GM23338 (cell line): ENCODE measurements at regions not wholly inside any gene's neighbourhood (a gene's known extent, or its start where the extent isn't known, plus 50 kb on each side); places are given as distances from the start of the nearest gene placed in this dataset.

Experiments
- ATAC-seq: fragments of 200-7000 bp; cut with Tn5 transposase; 3 replicates; pipeline ENCODE4 v1.9.1; 2020
- DNase-seq: peaks from one replicate; pipeline ENCODE4 v3.0.0-alpha.2; 2015; ENCODE audit warnings: low spot score
- H2AFZ ChIP-seq: fragments of 200-600 bp; sonication (generic); 2 replicates; pipeline ENCODE4 v1.8.0; 2016; ENCODE audit warnings: antibody characterized with exemption, mild to moderate bottlenecking, moderate library complexity
- H3F3A ChIP-seq: fragments of 200-600 bp; sonication (generic); replicated peaks from 2 replicates; pipeline ENCODE4 v1.8.0; 2017; ENCODE audit warnings: antibody characterized with exemption, mixed run types, low read depth
- H3K27ac ChIP-seq: fragments of 200-600 bp; sonication (generic); 2 replicates; pipeline ENCODE4 v1.6.1; 2016; ENCODE audit warnings: low read depth
- H3K27me3 ChIP-seq: fragments of 200-600 bp; sonication (generic); 2 replicates; pipeline ENCODE4 v1.8.0; 2016; ENCODE audit warnings: mild to moderate bottlenecking, mixed run types, moderate library complexity; ENCODE audit not compliant: insufficient read depth
- H3K36me3 ChIP-seq: fragments of 200-600 bp; sonication (generic); 2 replicates; pipeline ENCODE4 v1.8.0; 2016; ENCODE audit warnings: mild to moderate bottlenecking; ENCODE audit not compliant: insufficient read depth
- H3K4me1 ChIP-seq: fragments of 200-600 bp; sonication (generic); 2 replicates; pipeline ENCODE4 v1.8.0; 2016; ENCODE audit warnings: mild to moderate bottlenecking, moderate library complexity; ENCODE audit not compliant: insufficient read depth
- H3K4me2 ChIP-seq: fragments of 200-600 bp; sonication (generic); 2 replicates; pipeline ENCODE4 v1.7.1; 2017; ENCODE audit warnings: mixed run types
- H3K4me3 ChIP-seq: fragments of 200-600 bp; sonication (generic); 2 replicates; pipeline ENCODE4 v1.6.1; 2016; ENCODE audit warnings: mixed run types
- H3K79me2 ChIP-seq: fragments of 200-600 bp; sonication (generic); replicated peaks from 2 replicates; pipeline ENCODE4 v1.8.0; 2017; ENCODE audit warnings: mild to moderate bottlenecking; ENCODE audit not compliant: insufficient read depth
- H3K9me2 ChIP-seq: fragments of 200-600 bp; sonication (generic); 2 replicates; pipeline ENCODE4 v1.8.0; 2017; ENCODE audit not compliant: insufficient read depth
- H4K20me1 ChIP-seq: fragments of 200-600 bp; sonication (generic); replicated peaks from 2 replicates; pipeline ENCODE4 v1.8.0; 2017; ENCODE audit warnings: mild to moderate bottlenecking; ENCODE audit not compliant: insufficient read depth
- H3K27ac Mint-ChIP-seq: 2 replicates; pipeline ENCODE4 v1.8.0; 2020; ENCODE audit warnings: inconsistent platforms, mild to moderate bottlenecking, moderate library complexity, mixed read lengths
- H3K27me3 Mint-ChIP-seq: 3 replicates; pipeline ENCODE4 v1.8.0; 2022; ENCODE audit warnings: low read depth, mild to moderate bottlenecking, moderate library complexity, mixed read lengths, inconsistent platforms; ENCODE audit not compliant: insufficient read depth, poor library complexity
- H3K36me3 Mint-ChIP-seq: 3 replicates; pipeline ENCODE4 v1.8.0; 2021; ENCODE audit warnings: low read depth, mild to moderate bottlenecking, inconsistent platforms, moderate library complexity, mixed read lengths
- H3K4me1 Mint-ChIP-seq: 3 replicates; pipeline ENCODE4 v1.8.0; 2020; ENCODE audit warnings: mild to moderate bottlenecking, inconsistent platforms, mixed read lengths
- H3K4me3 Mint-ChIP-seq: 3 replicates; pipeline ENCODE4 v1.8.0; 2021; ENCODE audit warnings: moderate library complexity, mild to moderate bottlenecking, inconsistent platforms, mixed read lengths
- H3K9me3 Mint-ChIP-seq: 3 replicates; pipeline ENCODE4 v1.8.0; 2020; ENCODE audit warnings: moderate library complexity, mild to moderate bottlenecking, inconsistent platforms, mixed read lengths
- CREB1 ChIP-seq: fragments of 250-450 bp; sonication (Bioruptor Pico); IDR thresholded peaks from 2 replicates; pipeline ENCODE4 v1.5.0; 2020; ENCODE audit warnings: low read depth, mild to moderate bottlenecking, moderate library complexity
- EZH2 ChIP-seq: fragments of 200-600 bp; sonication (generic); IDR thresholded peaks from one replicate; pipeline ENCODE4 v1.8.0; 2017; ENCODE audit warnings: antibody characterized with exemption, mild to moderate bottlenecking, low read depth; ENCODE audit not compliant: unreplicated experiment
- EZH2phosphoT487 ChIP-seq: fragments of 200-600 bp; sonication (generic); IDR thresholded peaks from one replicate; pipeline ENCODE4 v1.8.1; 2018; ENCODE audit warnings: antibody characterized with exemption; ENCODE audit not compliant: unreplicated experiment
- JUNB ChIP-seq: IDR thresholded peaks from one replicate; pipeline ENCODE4 v1.6.1; 2016; ENCODE audit warnings: antibody characterized with exemption; ENCODE audit not compliant: unreplicated experiment
- NANOG ChIP-seq: IDR thresholded peaks from 2 replicates; pipeline ENCODE4 v1.6.1; 2016; ENCODE audit warnings: antibody characterized with exemption, borderline replicate concordance
- POLR2AphosphoS5 ChIP-seq: IDR thresholded peaks from 2 replicates; pipeline ENCODE4 v1.6.1; 2016; ENCODE audit warnings: antibody characterized with exemption, low read depth
- STAT1 ChIP-seq: IDR thresholded peaks from one replicate; pipeline ENCODE4 v1.6.1; 2016; ENCODE audit warnings: antibody characterized with exemption; ENCODE audit not compliant: unreplicated experiment
- ZNF114 ChIP-seq: fragments of 250-450 bp; sonication (Bioruptor Pico); IDR thresholded peaks from 2 replicates; pipeline ENCODE4 v1.5.0; 2020; ENCODE audit warnings: mild to moderate bottlenecking, moderate library complexity
- ZNF331 ChIP-seq: fragments of 250-450 bp; sonication (Bioruptor Pico); IDR thresholded peaks from 2 replicates; pipeline ENCODE4 v1.5.0; 2020; ENCODE audit warnings: low read depth, mild to moderate bottlenecking, moderate library complexity
- TF ChIP-seq, protein P1 (sequence below): IDR thresholded peaks from one replicate; pipeline ENCODE4 v1.6.1; 2018; ENCODE audit warnings: antibody characterized with exemption; ENCODE audit not compliant: unreplicated experiment
- TF ChIP-seq, protein P2 (sequence below), 2 experiments: fragments of 200-600 bp in 1 of 2; sonication (generic) in 1 of 2; conservative IDR thresholded peaks; 2 replicates each; pipeline versions ENCODE4 v1.5.1 to v1.6.1; 2016 to 2017; ENCODE audit warnings: antibody characterized with exemption in 2 of 2, low read depth in 2 of 2, mild to moderate bottlenecking in 2 of 2, moderate library complexity in 1 of 2
- TF ChIP-seq, protein P3 (sequence below): IDR thresholded peaks from 2 replicates; pipeline ENCODE4 v1.6.1; 2016; ENCODE audit warnings: antibody characterized with exemption
- TF ChIP-seq, protein P4 (sequence below): fragments of 250-450 bp; sonication (Bioruptor Pico); IDR thresholded peaks from 2 replicates; pipeline ENCODE4 v1.5.0; 2020; ENCODE audit warnings: mild to moderate bottlenecking, moderate library complexity

DNA sequence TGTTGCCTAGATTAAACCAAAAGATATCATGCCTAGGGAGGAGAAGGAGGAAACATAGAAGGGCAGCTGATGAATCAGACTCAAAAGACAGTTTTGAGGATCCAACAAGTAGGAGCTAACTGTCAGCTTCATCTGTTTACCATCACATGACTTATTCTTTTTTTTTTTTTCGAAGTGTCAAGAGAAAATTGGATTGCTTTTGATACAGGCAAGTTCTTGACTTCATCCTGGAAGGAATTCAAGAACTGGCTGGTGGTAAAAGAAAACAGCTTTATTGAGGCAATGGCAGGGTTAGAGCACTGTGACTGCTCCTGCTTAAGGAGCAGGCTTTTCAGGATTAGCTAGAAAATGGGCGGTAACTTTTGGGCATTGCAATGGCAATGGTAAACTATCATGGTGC is 227.5 kb upstream of the KCNMB2 start:
- no peak for ATAC-seq
- H3K4me3 Mint-ChIP-seq = no peak overlapping the region
- no peaks in the 10 kb centered on the region for H3K36me3 Mint-ChIP-seq

More for the DNA sequence above, 227.5 kb upstream of the KCNMB2 start:
- Histone ChIP-seq H3F3A (no peaks in the 10 kb centered on the region), H3K4me2 (no peak overlapping the region), H3K27me3 (no peaks in the 10 kb centered on the region), H3K79me2 (no peaks in the 10 kb centered on the region), H3K4me3 (no peak overlapping the region), H3K36me3 (no peaks in the 10 kb centered on the region), H3K4me1 (no peaks in the 10 kb centered on the region), H3K27ac (no peak overlapping the region), H3K9me2 (no peaks in the 10 kb centered on the region), H2AFZ (no peak overlapping the region), H4K20me1 (no peaks in the 10 kb centered on the region)
- Mint-ChIP-seq H3K9me3 (no peaks in the 10 kb centered on the region), H3K4me1 (no peaks in the 10 kb centered on the region), H3K27ac (no peak overlapping the region), H3K27me3 (no peaks in the 10 kb centered on the region)
- DNase-seq = no peak
- TF ChIP-seq NANOG (no peak), EZH2phosphoT487 (no peak), CREB1 (CRISPR knock-in tag) (no peak), ZNF114 (no peak), ZNF331 (CRISPR knock-in tag) (no peak), JUNB (no peak), STAT1 (no peak), POLR2AphosphoS5 (no peak), EZH2 (no peak)
- TF ChIP-seq, protein P1, sequence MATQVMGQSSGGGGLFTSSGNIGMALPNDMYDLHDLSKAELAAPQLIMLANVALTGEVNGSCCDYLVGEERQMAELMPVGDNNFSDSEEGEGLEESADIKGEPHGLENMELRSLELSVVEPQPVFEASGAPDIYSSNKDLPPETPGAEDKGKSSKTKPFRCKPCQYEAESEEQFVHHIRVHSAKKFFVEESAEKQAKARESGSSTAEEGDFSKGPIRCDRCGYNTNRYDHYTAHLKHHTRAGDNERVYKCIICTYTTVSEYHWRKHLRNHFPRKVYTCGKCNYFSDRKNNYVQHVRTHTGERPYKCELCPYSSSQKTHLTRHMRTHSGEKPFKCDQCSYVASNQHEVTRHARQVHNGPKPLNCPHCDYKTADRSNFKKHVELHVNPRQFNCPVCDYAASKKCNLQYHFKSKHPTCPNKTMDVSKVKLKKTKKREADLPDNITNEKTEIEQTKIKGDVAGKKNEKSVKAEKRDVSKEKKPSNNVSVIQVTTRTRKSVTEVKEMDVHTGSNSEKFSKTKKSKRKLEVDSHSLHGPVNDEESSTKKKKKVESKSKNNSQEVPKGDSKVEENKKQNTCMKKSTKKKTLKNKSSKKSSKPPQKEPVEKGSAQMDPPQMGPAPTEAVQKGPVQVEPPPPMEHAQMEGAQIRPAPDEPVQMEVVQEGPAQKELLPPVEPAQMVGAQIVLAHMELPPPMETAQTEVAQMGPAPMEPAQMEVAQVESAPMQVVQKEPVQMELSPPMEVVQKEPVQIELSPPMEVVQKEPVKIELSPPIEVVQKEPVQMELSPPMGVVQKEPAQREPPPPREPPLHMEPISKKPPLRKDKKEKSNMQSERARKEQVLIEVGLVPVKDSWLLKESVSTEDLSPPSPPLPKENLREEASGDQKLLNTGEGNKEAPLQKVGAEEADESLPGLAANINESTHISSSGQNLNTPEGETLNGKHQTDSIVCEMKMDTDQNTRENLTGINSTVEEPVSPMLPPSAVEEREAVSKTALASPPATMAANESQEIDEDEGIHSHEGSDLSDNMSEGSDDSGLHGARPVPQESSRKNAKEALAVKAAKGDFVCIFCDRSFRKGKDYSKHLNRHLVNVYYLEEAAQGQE = no peak
- TF ChIP-seq, protein P2, sequence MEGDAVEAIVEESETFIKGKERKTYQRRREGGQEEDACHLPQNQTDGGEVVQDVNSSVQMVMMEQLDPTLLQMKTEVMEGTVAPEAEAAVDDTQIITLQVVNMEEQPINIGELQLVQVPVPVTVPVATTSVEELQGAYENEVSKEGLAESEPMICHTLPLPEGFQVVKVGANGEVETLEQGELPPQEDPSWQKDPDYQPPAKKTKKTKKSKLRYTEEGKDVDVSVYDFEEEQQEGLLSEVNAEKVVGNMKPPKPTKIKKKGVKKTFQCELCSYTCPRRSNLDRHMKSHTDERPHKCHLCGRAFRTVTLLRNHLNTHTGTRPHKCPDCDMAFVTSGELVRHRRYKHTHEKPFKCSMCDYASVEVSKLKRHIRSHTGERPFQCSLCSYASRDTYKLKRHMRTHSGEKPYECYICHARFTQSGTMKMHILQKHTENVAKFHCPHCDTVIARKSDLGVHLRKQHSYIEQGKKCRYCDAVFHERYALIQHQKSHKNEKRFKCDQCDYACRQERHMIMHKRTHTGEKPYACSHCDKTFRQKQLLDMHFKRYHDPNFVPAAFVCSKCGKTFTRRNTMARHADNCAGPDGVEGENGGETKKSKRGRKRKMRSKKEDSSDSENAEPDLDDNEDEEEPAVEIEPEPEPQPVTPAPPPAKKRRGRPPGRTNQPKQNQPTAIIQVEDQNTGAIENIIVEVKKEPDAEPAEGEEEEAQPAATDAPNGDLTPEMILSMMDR (conservative IDR thresholded peaks at IDR 0.05; ENCODE audit: low read depth in 2 of 2) = no peak
- TF ChIP-seq, protein P3, sequence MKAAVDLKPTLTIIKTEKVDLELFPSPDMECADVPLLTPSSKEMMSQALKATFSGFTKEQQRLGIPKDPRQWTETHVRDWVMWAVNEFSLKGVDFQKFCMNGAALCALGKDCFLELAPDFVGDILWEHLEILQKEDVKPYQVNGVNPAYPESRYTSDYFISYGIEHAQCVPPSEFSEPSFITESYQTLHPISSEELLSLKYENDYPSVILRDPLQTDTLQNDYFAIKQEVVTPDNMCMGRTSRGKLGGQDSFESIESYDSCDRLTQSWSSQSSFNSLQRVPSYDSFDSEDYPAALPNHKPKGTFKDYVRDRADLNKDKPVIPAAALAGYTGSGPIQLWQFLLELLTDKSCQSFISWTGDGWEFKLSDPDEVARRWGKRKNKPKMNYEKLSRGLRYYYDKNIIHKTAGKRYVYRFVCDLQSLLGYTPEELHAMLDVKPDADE = no peak
- TF ChIP-seq, protein P4, sequence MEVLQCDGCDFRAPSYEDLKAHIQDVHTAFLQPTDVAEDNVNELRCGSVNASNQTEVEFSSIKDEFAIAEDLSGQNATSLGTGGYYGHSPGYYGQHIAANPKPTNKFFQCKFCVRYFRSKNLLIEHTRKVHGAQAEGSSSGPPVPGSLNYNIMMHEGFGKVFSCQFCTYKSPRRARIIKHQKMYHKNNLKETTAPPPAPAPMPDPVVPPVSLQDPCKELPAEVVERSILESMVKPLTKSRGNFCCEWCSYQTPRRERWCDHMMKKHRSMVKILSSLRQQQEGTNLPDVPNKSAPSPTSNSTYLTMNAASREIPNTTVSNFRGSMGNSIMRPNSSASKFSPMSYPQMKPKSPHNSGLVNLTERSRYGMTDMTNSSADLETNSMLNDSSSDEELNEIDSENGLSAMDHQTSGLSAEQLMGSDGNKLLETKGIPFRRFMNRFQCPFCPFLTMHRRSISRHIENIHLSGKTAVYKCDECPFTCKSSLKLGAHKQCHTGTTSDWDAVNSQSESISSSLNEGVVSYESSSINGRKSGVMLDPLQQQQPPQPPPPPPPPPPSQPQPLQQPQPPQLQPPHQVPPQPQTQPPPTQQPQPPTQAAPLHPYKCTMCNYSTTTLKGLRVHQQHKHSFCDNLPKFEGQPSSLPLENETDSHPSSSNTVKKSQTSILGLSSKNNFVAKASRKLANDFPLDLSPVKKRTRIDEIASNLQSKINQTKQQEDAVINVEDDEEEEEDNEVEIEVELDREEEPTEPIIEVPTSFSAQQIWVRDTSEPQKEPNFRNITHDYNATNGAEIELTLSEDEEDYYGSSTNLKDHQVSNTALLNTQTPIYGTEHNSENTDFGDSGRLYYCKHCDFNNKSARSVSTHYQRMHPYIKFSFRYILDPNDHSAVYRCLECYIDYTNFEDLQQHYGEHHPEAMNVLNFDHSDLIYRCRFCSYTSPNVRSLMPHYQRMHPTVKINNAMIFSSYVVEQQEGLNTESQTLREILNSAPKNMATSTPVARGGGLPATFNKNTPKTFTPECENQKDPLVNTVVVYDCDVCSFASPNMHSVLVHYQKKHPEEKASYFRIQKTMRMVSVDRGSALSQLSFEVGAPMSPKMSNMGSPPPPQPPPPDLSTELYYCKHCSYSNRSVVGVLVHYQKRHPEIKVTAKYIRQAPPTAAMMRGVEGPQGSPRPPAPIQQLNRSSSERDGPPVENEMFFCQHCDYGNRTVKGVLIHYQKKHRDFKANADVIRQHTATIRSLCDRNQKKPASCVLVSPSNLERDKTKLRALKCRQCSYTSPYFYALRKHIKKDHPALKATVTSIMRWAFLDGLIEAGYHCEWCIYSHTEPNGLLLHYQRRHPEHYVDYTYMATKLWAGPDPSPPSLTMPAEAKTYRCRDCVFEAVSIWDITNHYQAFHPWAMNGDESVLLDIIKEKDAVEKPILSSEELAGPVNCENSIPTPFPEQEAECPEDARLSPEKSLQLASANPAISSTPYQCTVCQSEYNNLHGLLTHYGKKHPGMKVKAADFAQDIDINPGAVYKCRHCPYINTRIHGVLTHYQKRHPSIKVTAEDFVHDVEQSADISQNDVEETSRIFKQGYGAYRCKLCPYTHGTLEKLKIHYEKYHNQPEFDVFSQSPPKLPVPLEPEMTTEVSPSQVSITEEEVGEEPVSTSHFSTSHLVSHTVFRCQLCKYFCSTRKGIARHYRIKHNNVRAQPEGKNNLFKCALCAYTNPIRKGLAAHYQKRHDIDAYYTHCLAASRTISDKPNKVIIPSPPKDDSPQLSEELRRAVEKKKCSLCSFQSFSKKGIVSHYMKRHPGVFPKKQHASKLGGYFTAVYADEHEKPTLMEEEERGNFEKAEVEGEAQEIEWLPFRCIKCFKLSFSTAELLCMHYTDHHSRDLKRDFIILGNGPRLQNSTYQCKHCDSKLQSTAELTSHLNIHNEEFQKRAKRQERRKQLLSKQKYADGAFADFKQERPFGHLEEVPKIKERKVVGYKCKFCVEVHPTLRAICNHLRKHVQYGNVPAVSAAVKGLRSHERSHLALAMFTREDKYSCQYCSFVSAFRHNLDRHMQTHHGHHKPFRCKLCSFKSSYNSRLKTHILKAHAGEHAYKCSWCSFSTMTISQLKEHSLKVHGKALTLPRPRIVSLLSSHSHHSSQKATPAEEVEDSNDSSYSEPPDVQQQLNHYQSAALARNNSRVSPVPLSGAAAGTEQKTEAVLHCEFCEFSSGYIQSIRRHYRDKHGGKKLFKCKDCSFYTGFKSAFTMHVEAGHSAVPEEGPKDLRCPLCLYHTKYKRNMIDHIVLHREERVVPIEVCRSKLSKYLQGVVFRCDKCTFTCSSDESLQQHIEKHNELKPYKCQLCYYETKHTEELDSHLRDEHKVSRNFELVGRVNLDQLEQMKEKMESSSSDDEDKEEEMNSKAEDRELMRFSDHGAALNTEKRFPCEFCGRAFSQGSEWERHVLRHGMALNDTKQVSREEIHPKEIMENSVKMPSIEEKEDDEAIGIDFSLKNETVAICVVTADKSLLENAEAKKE (CRISPR knock-in tag) = no peak
